HCT116 (cell line): ENCODE measurements at regions not wholly inside any gene's neighbourhood (a gene's known extent, or its start where the extent isn't known, plus 50 kb on each side); places are given as distances from the start of the nearest gene placed in this dataset.

Source experiments
- ATAC-seq: fragments of 200-7000 bp; cut with Tn5 transposase; 2 replicates; pipeline ENCODE4 v1.9.1; 2020; ENCODE audit warnings: mild to moderate bottlenecking, moderate library complexity
- BruUV-seq: library from RNA; stranded (reverse); fragments of 400-500 nt; replicated peaks from 2 replicates; lab custom pipeline; 2021; lab: Mats Ljungman, UMichigan
- CTCF ChIA-PET: fragments of 300-600 bp; sonication (Branson Sonifier 250); formaldehyde crosslinking; loops from one replicate; lab custom pipeline; 2021; ENCODE audit warnings: antibody characterized with exemption; lab: Charles Lee
- POLR2A ChIA-PET: fragments of 300-600, 350-600 bp; sonication (Branson Sonifier 250); formaldehyde crosslinking; loops from one replicate; lab custom pipeline; 2021; ENCODE audit warnings: antibody characterized with exemption; lab: Charles Lee
- RAD21 ChIA-PET, 2 experiments: fragments of 300-600 bp; sonication (Branson Sonifier 250); formaldehyde crosslinking; loops; one replicate each; lab custom pipeline; 2023; ENCODE audit warnings: low total read pairs in 2 of 2; ENCODE audit not compliant: uncharacterized antibody in 2 of 2, unreplicated experiment in 2 of 2, low non-redundant PET in 1 of 2; lab: Charles Lee
- DNase-seq: peaks from one replicate; pipeline ENCODE4 v3.0.0-alpha.2; 2010; ENCODE audit warnings: low read depth, low spot score
- H2AFZ ChIP-seq: fragments of 200-600 bp; shearing (Covaris generic), sonication (generic); 2 replicates; pipeline ENCODE4 v1.6.1; 2017; ENCODE audit warnings: low read depth, mixed run types, mixed read lengths, antibody characterized with exemption, low read length; ENCODE audit not compliant: poor library complexity, severe bottlenecking
- H3K27ac ChIP-seq: 2 replicates; pipeline ENCODE4 v1.5.1; 2012; ENCODE audit warnings: low read depth, low read length
- H3K27me3 ChIP-seq: fragments of 200-600 bp; sonication (generic); 2 replicates; pipeline ENCODE4 v1.6.1; 2016; ENCODE audit warnings: mixed run types, low read length, mixed read lengths; ENCODE audit not compliant: insufficient read depth
- H3K36me3 ChIP-seq, 2 experiments: fragments of 200-500 bp in 1 of 2; fragments of 200-600 bp in 1 of 2; sonication (Bioruptor generic) in 1 of 2; sonication (generic) in 1 of 2; 2 replicates each; pipeline versions ENCODE4 v1.5.1 to v1.6.1; 2014 to 2016; ENCODE audit warnings: low read length in 2 of 2, inconsistent platforms in 1 of 2, mixed read lengths in 1 of 2, mixed run types in 1 of 2; ENCODE audit not compliant: insufficient read depth in 2 of 2, control insufficient read depth in 1 of 2
- H3K4me1 ChIP-seq, 2 experiments: fragments of 200-600 bp in 1 of 2; sonication (generic) in 1 of 2; 2 replicates each; pipeline versions ENCODE4 v1.5.1 to v1.6.1; 2012 to 2017; ENCODE audit warnings: low read length in 2 of 2, inconsistent platforms in 1 of 2, mild to moderate bottlenecking in 1 of 2, mixed read lengths in 1 of 2, mixed run types in 1 of 2, moderate library complexity in 1 of 2; ENCODE audit not compliant: insufficient read depth in 2 of 2, control insufficient read depth in 1 of 2
- H3K4me2 ChIP-seq: fragments of 200-600 bp; sonication (generic); 2 replicates; pipeline ENCODE4 v1.6.1; 2017; ENCODE audit warnings: mixed run types, low read length, mixed read lengths
- H3K4me3 ChIP-seq, 2 experiments: fragments of 200-600 bp in 1 of 2; sonication (generic) in 1 of 2; replicated peaks in 1 of 2; 2 replicates each; pipeline ENCODE4 v1.5.1; 2011 to 2016; ENCODE audit warnings: low read length in 2 of 2, control low read depth in 1 of 2, low read depth in 1 of 2, mild to moderate bottlenecking in 1 of 2, mixed read lengths in 1 of 2, mixed run types in 1 of 2
- H3K79me2 ChIP-seq: fragments of 200-600 bp; sonication (generic); 2 replicates; pipeline ENCODE4 v1.6.1; 2017; ENCODE audit warnings: mild to moderate bottlenecking, mixed run types, low read length, moderate library complexity, mixed read lengths; ENCODE audit not compliant: insufficient read depth
- H3K9ac ChIP-seq: fragments of 200-600 bp; sonication (generic); 2 replicates; pipeline ENCODE4 v1.6.1; 2016; ENCODE audit warnings: low read length, mixed read lengths
- H3K9me2 ChIP-seq: fragments of 200-600 bp; sonication (generic), shearing (Covaris generic); 2 replicates; pipeline ENCODE4 v1.6.1; 2017; ENCODE audit warnings: mixed run types, mild to moderate bottlenecking, moderate library complexity; ENCODE audit not compliant: insufficient read depth
- H3K9me3 ChIP-seq, 2 experiments: fragments of 200-500 bp in 1 of 2; fragments of 200-600 bp in 1 of 2; sonication (Bioruptor generic) in 1 of 2; sonication (generic) in 1 of 2; 2 replicates each; pipeline ENCODE4 v1.6.1; 2014 to 2017; ENCODE audit warnings: low read length in 2 of 2, mixed read lengths in 2 of 2, inconsistent platforms in 1 of 2, low read depth in 1 of 2, mild to moderate bottlenecking in 1 of 2, mixed run types in 1 of 2, moderate library complexity in 1 of 2; ENCODE audit not compliant: control insufficient read depth in 1 of 2, insufficient read depth in 1 of 2
- H4K20me1 ChIP-seq: fragments of 200-600 bp; sonication (generic), shearing (Covaris generic); 2 replicates; pipeline ENCODE4 v1.6.1; 2017; ENCODE audit warnings: mixed run types, mild to moderate bottlenecking, moderate library complexity; ENCODE audit not compliant: insufficient read depth
- ATF3 ChIP-seq: IDR thresholded peaks from 2 replicates; pipeline ENCODE4 v1.6.1; 2012
- CBX3 ChIP-seq: IDR thresholded peaks from 2 replicates; pipeline ENCODE4 v1.6.1; 2012; ENCODE audit warnings: low read depth
- CEBPB ChIP-seq: IDR thresholded peaks from 2 replicates; pipeline ENCODE4 v1.6.1; 2012; ENCODE audit warnings: low read depth
- CTCF ChIP-seq, 3 experiments: fragments of 200-600 bp in 1 of 3; sonication (generic) in 1 of 3; IDR thresholded peaks in 2 of 3; conservative IDR thresholded peaks in 1 of 3; 2 replicates each; pipeline ENCODE4 v1.5.1; 2012 to 2017; ENCODE audit warnings: low read depth in 2 of 3, low read length in 2 of 3, antibody characterized with exemption in 1 of 3, borderline replicate concordance in 1 of 3, control low read depth in 1 of 3, mild to moderate bottlenecking in 1 of 3, mixed read lengths in 1 of 3, mixed run types in 1 of 3, moderate library complexity in 1 of 3; ENCODE audit not compliant: insufficient read depth in 1 of 3
- EGR1 ChIP-seq: IDR thresholded peaks from 2 replicates; pipeline ENCODE4 v1.6.1; 2012; ENCODE audit warnings: low read depth
- EZH2phosphoT487 ChIP-seq: fragments of 200-600 bp; IDR thresholded peaks from 2 replicates; pipeline ENCODE4 v1.6.1; 2018; ENCODE audit warnings: antibody characterized with exemption, borderline replicate concordance
- FOSL1 ChIP-seq: IDR thresholded peaks from 2 replicates; pipeline ENCODE4 v1.6.1; 2012; ENCODE audit warnings: low read depth
- JUND ChIP-seq: IDR thresholded peaks from 2 replicates; pipeline ENCODE4 v1.6.1; 2012
- POLR2A ChIP-seq: IDR thresholded peaks from 2 replicates; pipeline ENCODE4 v1.7.0; 2011; ENCODE audit warnings: borderline replicate concordance; ENCODE audit not compliant: insufficient read depth, insufficient read length; ENCODE audit errors: extremely low read depth
- POLR2AphosphoS5 ChIP-seq: IDR thresholded peaks from 2 replicates; pipeline ENCODE4 v1.6.1; 2011; ENCODE audit warnings: mild to moderate bottlenecking, low read depth, low read length, moderate library complexity
- SP1 ChIP-seq: IDR thresholded peaks from 2 replicates; pipeline ENCODE4 v1.6.1; 2012; ENCODE audit warnings: low read depth
- YY1 ChIP-seq: IDR thresholded peaks from 2 replicates; pipeline ENCODE4 v1.6.1; 2011; ENCODE audit warnings: low read length, low read depth, moderate library complexity, mild to moderate bottlenecking; ENCODE audit not compliant: insufficient replicate concordance; ENCODE audit errors: extremely low read depth
- ZFX ChIP-seq: fragments of 450-650 bp; IDR thresholded peaks from 2 replicates; pipeline ENCODE4 v1.6.1; 2017
- ZNF274 ChIP-seq: fragments of 200-500 bp; sonication (Bioruptor generic); IDR thresholded peaks from 2 replicates; pipeline ENCODE4 v1.6.1; 2014; ENCODE audit warnings: mild to moderate bottlenecking, low read depth, low read length, inconsistent platforms
- intact Hi-C: fragments of 100-400 bp; cut with micrococcal nuclease; formaldehyde crosslinking; loops from 2 replicates; pipeline ENCODE4 v1.10.0; 2022
- TF ChIP-seq, protein P1 (sequence below): IDR thresholded peaks from 2 replicates; pipeline ENCODE4 v1.6.1; 2012
- TF ChIP-seq, protein P2 (sequence below): IDR thresholded peaks from 2 replicates; pipeline ENCODE4 v1.6.1; 2012; ENCODE audit warnings: low read depth

- H3K9me3 ChIP-seq, result no peaks in the 10 kb centered on the region
- POLR2A ChIA-PET, result no interaction called here
- H3K4me2 ChIP-seq, result no peak overlapping the region
- no peak for DNase-seq
- H2AFZ ChIP-seq, result no peak overlapping the region
- intact Hi-C loops, result no loop called here
- H3K9ac ChIP-seq, result no peak overlapping the region
- no peaks in the 10 kb centered on the region for H3K36me3 ChIP-seq
- RAD21 ChIA-PET, result no interaction called here
- no TSS peak for BruUV-seq
- no peak overlapping the region for H3K4me3 ChIP-seq
- H3K9me2 ChIP-seq, result no peaks in the 10 kb centered on the region
- no peaks in the 10 kb centered on the region for H3K27me3 ChIP-seq
- peaks cover 3 to 8% of the 10 kb centered on the region in 2 experiments; a peak in 3 of 4 replicates for H3K4me1 ChIP-seq
- CTCF ChIA-PET, result no interaction called here
- no peak for ATAC-seq
- H3K79me2 ChIP-seq, result no peaks in the 10 kb centered on the region
- H4K20me1 ChIP-seq, result no peaks in the 10 kb centered on the region
- no peak overlapping the region for H3K27ac ChIP-seq
- TF ChIP-seq YY1, result no peak
- TF ChIP-seq FOSL1, result no peak
- TF ChIP-seq POLR2AphosphoS5, result no peak
- no peak for TF ChIP-seq EGR1
- no peak for TF ChIP-seq ATF3
- TF ChIP-seq, protein P1, sequence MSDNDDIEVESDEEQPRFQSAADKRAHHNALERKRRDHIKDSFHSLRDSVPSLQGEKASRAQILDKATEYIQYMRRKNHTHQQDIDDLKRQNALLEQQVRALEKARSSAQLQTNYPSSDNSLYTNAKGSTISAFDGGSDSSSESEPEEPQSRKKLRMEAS, result no peak
- no peak for TF ChIP-seq POLR2A
- TF ChIP-seq ZFX, result no peak
- TF ChIP-seq CEBPB, result no peak
- no peak for TF ChIP-seq JUND
- TF ChIP-seq, protein P2, sequence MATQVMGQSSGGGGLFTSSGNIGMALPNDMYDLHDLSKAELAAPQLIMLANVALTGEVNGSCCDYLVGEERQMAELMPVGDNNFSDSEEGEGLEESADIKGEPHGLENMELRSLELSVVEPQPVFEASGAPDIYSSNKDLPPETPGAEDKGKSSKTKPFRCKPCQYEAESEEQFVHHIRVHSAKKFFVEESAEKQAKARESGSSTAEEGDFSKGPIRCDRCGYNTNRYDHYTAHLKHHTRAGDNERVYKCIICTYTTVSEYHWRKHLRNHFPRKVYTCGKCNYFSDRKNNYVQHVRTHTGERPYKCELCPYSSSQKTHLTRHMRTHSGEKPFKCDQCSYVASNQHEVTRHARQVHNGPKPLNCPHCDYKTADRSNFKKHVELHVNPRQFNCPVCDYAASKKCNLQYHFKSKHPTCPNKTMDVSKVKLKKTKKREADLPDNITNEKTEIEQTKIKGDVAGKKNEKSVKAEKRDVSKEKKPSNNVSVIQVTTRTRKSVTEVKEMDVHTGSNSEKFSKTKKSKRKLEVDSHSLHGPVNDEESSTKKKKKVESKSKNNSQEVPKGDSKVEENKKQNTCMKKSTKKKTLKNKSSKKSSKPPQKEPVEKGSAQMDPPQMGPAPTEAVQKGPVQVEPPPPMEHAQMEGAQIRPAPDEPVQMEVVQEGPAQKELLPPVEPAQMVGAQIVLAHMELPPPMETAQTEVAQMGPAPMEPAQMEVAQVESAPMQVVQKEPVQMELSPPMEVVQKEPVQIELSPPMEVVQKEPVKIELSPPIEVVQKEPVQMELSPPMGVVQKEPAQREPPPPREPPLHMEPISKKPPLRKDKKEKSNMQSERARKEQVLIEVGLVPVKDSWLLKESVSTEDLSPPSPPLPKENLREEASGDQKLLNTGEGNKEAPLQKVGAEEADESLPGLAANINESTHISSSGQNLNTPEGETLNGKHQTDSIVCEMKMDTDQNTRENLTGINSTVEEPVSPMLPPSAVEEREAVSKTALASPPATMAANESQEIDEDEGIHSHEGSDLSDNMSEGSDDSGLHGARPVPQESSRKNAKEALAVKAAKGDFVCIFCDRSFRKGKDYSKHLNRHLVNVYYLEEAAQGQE, result no peak
- no peak for TF ChIP-seq CBX3
- no peak for TF ChIP-seq EZH2phosphoT487
- TF ChIP-seq ZNF274, result no peak
- TF ChIP-seq SP1, result no peak
- no peak for TF ChIP-seq CTCF (IDR thresholded peaks at IDR 0.05 in 2 of 3, conservative IDR thresholded peaks at IDR 0.05 in 1 of 3; ENCODE audit: borderline replicate concordance in 1 of 3, insufficient read depth in 1 of 3, low read depth in 2 of 3, low read length in 2 of 3)
Measured at GRCh38 chr15:62503451-62503850, 338.4 kb upstream of the C2CD4B start.
